COLO668 (cell line): ENCODE measurements at regions not wholly inside any gene's neighbourhood (a gene's known extent, or its start where the extent isn't known, plus 50 kb on each side); places are given as distances from the start of the nearest gene placed in this dataset.
"Not testable (repeated sequence)": the region's sequence is repeated elsewhere in the genome, so short reads cannot be mapped to it uniquely, and the experiment has no call there.

Source experiments
- DNase-seq: peaks from one replicate; lab custom pipeline; 2025; ENCODE audit not compliant: unreplicated experiment; lab: John Stamatoyannopoulos, UW

DNA sequence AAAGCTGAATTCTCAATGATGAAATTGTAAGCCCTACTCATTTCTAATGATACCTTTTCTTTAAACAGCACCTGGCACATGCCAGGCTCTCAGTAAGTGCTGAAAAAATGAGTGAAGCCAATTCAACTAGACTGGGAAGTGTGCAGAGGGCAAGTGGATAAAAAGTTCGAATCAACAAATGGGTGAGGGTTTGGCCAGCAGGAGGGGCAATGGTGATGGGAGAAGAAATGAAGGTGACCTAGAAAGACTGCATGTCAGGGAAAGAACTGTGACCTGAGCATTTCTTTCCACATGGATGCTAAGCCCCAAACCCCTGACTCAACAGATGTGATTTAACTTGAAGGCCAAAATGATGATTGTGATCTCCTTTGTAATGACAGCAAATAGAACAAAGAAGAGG, 54.6 kb downstream of the DKK1 start:
- no peak for DNase-seq

DNA sequence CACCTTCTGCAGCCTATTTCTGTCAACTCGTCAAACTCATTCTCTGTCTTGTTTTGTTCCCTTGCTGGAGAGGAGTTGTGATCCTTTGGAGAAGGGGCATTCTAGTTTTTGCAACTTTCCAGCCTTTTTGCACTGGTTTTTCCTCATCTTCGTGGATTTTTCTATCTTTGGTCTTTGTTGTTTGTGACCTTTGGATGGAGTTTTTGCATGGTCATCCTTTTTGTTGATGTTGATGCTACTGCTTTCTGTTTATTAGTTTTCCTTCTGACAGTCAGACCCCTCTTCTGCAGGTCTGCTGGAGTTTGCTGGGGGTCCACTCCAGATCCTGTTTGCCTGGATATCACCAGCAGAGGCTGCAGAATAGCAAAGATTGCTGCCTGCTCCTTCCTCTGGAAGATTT, 60.1 kb downstream of the DKK1 start:
- not testable (repeated sequence) for DNase-seq

DNA sequence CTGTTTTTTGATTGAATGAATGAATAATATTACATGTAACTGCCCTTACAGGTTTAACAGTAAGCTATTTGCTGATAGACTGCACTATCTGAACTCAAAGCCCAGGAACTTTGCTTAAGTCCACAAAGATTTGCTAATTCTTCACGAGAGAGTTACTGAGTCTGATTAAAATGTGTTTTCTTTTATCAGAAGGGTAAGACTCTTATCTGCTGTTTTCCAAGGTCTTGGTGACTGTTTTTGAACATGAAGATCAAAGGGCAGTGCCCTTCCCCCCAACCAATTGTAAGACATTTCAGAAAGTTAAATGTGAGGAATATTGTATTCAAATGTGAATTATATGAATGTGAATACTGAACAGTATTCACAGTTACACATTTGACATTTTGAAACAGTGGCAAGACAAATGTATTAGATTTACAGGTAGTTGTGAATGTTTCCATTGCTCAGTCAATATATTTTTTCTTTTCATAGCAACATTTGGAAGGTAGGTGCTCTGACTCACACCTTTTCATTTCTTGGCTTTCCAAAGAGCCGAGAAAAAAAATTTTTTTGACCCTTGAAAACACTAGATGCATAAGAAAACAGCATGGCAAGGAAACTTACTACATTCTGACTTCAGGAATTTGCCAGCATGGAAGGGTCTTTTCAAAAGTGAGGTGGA, 62.7 kb downstream of the DKK1 start:
- DNase-seq = no peak

DNA sequence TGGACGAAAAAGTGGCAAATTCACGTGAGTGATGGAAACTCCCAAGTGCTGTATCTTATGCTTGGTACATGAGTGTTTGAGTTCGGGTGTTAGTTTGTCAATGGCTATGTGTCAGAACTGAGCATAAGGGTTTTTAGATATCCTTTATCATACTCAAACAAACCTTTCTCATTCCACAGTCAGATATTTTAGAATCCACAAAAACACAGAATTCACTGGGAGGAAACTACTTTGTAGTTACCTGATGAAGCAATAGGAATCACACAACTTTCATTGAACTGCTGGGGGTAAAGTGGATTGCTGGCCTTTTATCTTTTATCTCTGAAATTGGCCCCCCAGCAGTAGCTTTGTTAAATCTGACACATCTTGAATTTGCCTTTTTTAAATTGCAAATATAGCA, 64.0 kb downstream of the DKK1 start:
- no peak for DNase-seq

DNA sequence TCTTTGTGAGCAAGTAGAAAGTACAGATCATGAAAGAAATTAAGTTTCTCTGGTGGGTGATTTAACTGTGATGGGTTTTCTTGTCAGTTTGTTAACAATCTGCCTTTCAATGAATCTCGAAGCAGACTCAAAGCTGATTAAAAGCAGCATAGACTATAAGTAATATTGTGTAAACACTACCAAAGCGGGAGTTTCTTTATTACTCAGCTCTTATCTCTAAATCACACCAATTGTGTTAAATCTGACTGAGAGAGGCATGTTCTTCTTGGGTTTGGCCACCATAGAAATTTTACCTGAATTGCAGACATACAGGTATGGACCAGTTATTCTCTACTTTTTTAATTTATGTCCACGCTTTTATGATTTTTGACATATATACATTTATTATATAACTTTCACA, 65.2 kb downstream of the DKK1 start:
- no peak for DNase-seq

DNA sequence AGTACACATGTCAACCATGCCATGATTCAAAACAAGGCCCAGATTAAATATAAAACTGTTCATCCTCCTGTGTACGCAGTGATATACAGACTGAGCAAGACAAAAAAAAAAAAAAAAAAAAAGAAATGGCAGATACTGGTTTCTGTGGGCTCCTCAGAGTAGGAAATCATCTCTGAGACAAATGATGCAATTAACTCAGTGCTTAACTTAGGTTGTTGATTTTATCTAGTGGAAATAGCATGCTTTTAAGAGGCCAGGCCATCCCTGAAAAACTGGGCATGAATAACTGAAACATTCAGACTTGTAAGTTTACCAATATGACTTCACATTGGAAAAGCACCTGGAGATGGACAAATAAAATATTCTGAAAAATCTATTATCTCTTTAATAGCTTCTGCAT, 69.0 kb downstream of the DKK1 start:
- DNase-seq = no peak

DNA sequence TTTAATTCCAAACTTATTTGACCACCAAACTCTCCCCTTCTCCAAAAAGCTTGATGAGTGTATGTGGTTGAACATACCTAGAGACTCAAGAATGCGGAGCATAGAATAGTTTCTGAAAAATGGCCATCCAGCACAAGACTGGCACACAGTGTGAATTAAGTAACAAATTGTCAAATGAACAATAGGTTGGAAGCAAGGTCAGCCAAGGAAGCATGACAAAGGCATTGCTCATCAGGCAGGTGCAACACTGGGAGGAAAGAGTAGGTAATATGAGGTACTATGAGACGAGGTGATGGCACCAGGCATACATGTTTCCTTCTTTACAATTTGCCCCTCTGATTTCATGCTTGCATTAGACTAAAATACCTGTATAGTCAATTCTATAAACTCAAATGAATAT, 73.7 kb downstream of the DKK1 start:
- DNase-seq = no peak

DNA sequence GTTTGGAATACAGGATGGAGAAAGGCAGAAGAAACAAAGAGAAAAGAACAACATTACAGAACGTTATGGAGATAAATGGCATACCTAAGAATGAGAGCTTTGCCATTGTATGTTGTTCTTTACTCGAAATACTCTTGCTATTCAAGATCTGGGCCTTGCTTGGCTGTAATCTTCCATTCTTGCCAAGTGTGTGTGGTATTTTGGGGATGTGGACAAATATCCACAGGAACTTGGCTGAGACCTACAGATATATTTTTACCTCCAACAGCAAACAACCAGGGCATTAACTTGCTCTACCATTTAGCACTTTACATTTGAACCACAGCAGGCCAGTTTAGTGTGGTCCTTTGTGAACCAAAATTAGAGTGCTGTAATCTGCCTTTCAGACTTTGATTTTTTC, 76.3 kb downstream of the DKK1 start:
- no peak for DNase-seq

DNA sequence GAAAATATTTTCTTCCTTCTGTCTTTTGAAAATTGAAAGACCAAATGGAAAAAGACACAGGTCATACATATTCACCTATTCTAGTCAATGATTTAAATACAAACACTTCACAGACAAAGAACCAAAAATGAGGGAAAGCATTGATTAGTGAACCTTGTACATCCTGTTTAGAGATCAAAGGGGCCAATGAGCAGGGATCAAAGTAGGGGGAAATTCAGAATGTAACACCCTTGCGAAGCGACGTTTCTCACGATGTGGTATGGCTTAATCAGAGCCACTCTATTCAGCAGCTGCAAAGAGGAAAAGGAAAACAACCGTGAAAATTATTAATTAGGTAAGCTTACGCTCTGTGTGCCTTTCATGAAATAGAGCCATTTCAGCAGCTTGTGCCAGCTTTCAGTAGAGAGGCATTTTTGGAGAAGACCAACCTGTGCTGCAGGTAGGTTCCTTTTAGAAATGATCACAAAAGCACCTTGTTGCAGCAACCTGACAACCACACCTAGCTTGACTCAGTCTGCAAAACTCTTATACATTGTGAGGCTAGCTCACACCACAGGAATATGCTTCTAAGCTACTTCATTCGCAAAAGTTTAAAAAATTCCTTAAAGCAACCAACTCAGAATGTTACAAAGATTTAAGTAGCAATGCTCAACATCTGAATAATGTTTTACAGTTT, 78.0 kb downstream of the DKK1 start:
- no peak for DNase-seq

DNA sequence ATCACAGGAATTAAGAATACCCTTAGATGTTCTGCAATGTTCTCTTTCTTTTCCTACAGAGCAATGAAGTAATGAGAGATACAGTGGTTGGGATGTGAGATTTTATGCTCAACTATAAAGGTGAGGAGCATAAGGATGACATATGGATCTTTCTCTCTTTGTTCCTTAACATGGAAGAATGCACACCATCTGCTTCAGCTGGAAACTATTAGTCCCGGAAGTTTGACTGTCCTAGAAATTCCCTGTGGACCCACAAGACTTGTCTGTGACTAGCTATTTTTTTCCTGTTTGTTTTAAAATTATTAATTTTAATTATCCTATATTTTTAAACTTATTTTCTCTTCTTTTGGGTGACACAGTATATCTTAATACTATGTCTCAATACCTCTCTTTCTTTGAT, 80.2 kb downstream of the DKK1 start:
- no peak for DNase-seq

DNA sequence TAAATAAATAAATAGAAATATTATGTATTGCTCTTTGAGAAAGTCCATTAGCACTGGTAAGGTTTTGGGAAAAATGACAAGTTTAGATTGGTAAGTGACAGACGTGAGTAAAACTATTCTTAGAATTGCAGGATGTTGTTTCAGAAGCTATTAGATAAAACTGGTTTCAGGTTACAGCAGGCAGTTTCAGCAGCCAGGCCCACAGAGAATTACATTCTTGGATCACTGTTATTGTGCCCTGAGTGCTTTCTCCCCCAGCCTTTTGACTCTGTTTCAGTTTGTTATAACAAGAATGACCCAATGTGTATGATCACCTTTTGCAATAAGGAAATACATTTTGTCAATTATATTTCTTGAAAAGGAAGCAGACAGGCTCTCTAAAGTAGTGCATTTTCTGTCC, 86.5 kb downstream of the DKK1 start:
- DNase-seq = no peak

DNA sequence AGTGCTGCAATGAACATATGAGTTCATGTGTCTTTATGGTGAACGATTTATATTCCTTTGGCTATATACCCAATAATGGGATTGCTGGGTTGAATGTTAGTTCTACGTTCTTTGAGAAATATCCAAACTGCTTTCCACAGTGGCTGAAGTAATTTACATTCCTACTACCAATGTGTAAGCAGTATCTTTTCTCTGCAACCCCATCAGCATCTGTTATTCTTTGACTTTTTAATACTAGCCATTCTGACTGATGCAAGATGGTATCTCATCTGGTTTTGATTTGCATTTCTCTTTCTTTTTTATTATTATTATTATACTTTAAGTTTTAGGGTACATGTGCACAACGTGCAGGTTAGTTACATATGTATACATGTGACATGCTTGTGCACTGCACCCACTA, 89.7 kb downstream of the DKK1 start:
- DNase-seq = not testable (repeated sequence)

DNA sequence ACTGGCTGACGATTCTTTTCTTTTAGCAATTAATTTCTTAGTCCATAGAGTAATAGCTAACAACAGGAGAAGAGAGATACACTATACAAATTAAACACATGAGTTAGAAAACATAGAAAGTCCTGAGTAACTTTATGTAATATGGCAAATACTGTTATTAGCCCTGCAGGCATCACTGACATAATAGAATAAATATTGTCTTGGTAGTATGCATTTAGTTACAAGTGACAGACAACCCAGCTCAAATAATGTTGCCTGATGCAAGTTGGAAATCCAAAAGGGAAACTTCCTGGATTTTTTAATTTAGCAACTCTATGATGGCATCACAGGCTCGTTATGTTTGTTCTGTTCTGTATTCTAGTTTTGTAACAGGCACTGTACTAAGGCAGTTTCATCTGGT, 95.1 kb downstream of the DKK1 start:
- no peak for DNase-seq

DNA sequence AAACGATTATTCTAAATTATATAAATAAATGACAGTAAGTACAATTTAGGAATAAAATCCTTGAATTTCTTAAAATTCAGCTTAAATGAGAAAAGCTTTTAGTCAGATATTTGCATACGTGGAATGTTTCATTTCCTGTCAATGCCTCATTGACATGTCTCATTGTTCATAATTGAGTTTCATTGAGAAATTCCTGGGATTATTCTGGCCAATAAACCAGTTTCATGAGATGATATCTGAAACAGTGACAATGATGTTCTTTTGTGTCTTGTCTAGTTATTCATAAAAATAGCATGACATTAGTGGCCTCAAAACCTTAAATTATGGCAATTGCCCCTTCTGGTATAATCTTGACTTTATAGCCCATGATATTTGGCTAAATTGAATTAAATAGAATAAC, 95.8 kb downstream of the DKK1 start:
- no peak for DNase-seq

DNA sequence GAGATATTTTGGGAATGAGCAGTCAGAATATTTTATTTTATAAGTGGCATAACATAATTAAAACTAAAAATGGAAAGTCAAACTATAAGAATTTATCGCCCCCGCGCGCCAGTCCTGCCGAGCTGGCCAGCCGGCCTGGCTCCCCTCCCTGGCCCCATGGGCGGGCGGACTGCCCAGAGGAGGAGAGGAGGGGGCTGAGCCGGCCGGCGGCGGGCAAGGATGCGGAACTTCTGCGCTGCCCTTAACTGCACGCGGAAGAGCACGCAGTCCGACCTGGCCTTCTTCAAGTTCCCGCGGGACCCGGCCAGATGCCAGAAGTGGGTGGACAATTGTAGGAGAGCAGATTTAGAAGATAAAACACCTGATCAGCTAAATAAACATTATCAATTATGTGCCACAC, 96.8 kb downstream of the DKK1 start:
- DNase-seq = no peak

DNA sequence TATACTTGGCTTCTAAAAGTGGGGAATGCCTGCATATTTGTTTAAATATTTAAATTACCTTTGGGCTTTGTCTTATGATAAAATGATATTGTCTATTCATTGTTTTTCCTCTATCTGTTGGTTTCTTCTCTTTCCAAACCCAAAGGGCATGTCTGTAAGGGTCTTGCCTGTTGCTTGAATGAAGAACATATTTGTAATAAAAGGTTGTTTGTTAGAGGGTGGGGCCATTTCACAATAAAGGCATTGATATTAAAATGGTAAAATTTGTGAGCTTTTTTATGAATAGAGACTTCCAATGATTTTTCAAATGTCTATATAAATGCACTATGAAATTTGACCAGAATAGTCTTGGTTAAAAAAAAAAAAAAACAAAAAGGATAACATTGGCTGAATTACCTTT, 105.2 kb downstream of the DKK1 start:
- DNase-seq = no peak

DNA sequence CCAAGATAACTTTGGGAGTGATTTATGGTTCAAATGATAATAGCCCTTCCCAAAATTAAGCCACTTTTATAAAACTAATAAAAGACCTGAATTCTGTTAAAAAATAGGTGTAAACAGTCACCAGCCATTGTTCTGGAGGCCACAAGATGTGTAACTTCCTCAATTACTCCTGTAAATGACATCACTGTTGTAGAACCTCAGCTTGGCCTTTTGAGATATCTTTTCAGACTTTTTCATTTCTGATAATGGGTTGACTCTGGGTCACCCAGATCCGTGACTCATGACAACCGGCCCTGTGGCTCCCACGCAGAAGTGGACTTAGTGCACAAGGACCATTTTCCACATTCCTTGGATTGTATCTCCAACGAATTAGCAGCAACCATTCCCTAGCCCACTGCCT, 106.6 kb downstream of the DKK1 start:
- DNase-seq = no peak

DNA sequence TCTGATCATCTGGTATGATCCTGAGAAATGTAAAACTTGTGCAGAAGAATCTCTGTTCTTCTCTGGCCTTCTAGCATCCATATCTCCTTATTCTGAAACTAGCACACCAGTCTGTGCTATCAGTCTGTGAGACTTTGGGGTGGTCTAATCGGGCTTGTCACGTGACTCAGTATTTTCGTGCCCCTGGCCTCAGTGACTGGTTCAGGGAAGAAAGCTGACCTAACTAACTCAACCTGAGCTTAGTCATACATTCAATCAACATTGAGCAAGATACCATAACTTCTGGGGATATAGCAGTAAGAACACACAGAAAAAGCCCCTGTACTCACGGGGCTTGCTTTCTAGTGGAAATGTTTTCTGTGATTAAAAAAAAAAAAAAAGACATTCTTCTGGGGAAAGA, 109.3 kb downstream of the DKK1 start:
- DNase-seq = no peak

DNA sequence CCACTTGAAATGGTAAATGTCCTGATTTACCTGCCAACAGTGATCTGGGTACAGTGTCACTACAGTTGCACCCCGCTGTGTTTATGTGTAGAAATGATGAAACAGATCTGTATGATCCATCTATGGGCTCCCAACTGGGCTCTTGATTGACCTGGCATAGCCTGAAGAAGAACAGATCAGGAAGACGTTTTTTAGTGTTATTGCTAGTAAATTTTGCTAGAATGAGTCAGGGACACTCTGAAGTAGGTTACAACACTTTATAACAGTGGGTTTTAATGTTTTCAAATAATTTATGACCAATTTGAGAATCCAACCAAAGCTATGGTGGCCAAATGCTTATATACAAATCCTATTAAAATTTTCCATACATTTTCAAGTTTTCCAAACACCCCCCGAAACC, 110.3 kb downstream of the DKK1 start:
- DNase-seq = no peak

DNA sequence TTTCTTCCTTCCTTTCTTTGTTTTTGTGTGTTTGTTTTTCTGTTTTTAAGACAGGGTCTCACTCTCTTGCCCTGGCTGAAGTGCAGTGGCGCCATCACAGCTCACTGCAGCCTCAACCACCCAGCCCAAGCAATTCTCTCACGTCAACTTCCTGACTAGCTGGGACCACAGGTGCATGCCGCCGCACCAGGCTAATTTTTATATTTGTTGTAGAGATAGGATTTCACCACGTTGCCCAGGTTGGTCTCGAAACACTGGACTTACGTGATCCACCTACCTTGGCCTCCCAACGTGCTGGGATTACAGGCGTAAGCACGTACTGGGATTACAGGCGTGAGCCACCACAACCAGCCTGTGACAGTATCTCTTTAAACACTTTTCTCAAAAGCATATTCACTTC, 120.7 kb downstream of the DKK1 start:
- DNase-seq = no peak

DNA sequence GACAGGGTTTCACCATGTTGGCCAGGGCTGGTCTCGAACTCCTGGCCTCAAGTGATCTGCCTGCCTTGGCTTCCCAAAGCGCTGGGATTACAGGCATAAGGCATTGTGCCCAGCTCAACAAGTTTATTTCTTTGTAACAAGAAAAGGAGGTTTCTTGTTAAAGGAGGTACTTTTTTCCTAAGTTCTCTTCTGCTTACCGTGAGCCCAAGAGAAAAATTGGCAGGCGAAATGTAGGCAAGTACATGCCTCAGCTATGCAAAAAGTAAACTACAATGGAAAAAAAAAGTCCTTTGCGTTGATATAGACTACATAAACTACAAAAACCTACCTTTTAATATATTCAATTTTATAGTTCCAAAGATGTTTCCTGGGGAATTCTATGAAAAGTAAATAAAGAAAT, 122.6 kb downstream of the DKK1 start:
- DNase-seq = no peak

DNA sequence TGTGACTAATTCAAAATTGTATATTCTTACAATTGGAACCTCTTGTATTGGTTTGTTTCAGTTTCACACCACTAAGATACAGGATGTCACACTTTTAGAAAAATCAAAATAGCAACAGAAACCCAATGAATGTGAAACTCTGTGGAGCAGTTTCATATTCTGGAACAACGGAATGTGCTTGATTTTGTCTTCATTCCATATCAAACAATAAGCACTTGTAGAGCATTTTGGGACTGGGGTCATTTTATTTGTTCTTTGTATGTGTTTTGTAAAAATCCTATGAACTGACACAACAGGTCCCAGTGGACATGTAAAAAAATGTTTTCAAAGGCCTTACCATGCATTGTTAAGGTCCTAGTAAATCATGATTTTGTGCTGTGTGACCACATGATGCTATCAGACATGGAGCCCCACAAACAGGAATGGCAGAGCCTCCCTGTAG, 123.1 kb downstream of the DKK1 start:
- DNase-seq = no peak

DNA sequence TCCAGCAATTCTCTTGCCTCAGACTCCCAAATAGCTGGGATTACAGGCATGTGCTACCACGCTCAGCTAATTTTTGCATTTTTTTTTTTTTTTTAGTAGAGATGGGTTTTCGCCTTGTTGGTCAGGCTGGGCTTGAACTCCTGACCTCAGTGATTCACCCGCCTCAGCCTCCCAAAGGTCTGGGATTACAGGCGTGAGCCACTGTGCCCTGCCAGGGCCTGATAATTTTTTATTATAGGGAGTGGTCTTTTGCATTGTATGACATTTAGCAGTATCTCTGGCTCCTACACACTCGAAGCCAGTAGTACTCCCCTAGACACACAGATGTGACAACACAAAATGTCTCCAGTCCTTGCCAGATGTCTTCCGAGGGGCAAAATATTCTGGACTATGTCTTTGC, 124.0 kb downstream of the DKK1 start:
- DNase-seq = no peak
